Stomach (tissue), 8 donors: ENCODE measurements at regions not wholly inside any gene's neighbourhood (a gene's known extent, or its start where the extent isn't known, plus 50 kb on each side); places are given as distances from the start of the nearest gene placed in this dataset.

Experiments used
- DNase-seq, 2 donors: peaks; one replicate each; pipeline versions ENCODE4 v3.0.0 to v3.0.0-alpha.2; 2013 to 2019
- H3K27ac ChIP-seq, 5 donors: fragments of 200-600 bp in 4 of 5; sonication (generic) in 4 of 5; one replicate each; pipeline ENCODE4 v1.5.1; 2013 to 2019; ENCODE audit warnings: mild to moderate bottlenecking in 1 of 5, moderate library complexity in 1 of 5
- H3K27me3 ChIP-seq, 3 donors: fragments of 200-600 bp; sonication (generic); one replicate each; pipeline ENCODE4 v1.5.1; 2017 to 2019; ENCODE audit warnings: mixed run types in 1 of 3
- H3K36me3 ChIP-seq, 4 donors: fragments of 200-600 bp; sonication (generic); 1 replicate in 3 of 4; 2 replicates in 1 of 4; pipeline ENCODE4 v1.5.1; 2016 to 2019
- H3K4me1 ChIP-seq, 4 donors: fragments of 200-600 bp; sonication (generic); one replicate each; pipeline ENCODE4 v1.5.1; 2016 to 2019
- H3K4me3 ChIP-seq, 4 donors: fragments of 200-600 bp; sonication (generic) in 3 of 4; one replicate each; pipeline ENCODE4 v1.5.1; 2016 to 2019; ENCODE audit warnings: mild to moderate bottlenecking in 1 of 4
- H3K9me3 ChIP-seq, 4 donors: fragments of 200-600 bp; sonication (generic); one replicate each; pipeline ENCODE4 v1.5.1; 2016 to 2019
- EP300 ChIP-seq: sonication (generic); formaldehyde crosslinking; IDR thresholded peaks from one replicate; pipeline ENCODE4 v1.6.1; 2017; ENCODE audit warnings: antibody characterized with exemption
- POLR2A ChIP-seq, 4 donors: fragments of 450-650 bp; IDR thresholded peaks; one replicate each; pipeline ENCODE4 v1.6.1; 2016; ENCODE audit warnings: antibody characterized with exemption in 4 of 4, control low read depth in 2 of 4, mild to moderate bottlenecking in 1 of 4, moderate library complexity in 1 of 4
- POLR2AphosphoS5 ChIP-seq, 3 donors: sonication (generic); formaldehyde crosslinking; IDR thresholded peaks; one replicate each; pipeline ENCODE4 v1.6.1; 2016; ENCODE audit warnings: antibody characterized with exemption in 3 of 3
- whole genome bisulfite sequencing, 5 donors: extraction: QIAGEN DNeasy Blood & Tissue Kit in 3 of 5; methylation state at CpG; one replicate each; pipeline versions ENCODE4 v1.1.5 to v1.1.7; 2013 to 2018; 5-methylcytosine and 5-hydroxymethylcytosine counted together
- intact Hi-C: fragments of 100-400 bp; cut with DNase I; formaldehyde crosslinking; loops from one replicate; pipeline ENCODE4 v1.15.1; 2023; ENCODE audit warnings: low total_unique reads
- TF ChIP-seq, protein P1 (sequence below), 7 experiments: fragments of 450-650 bp in 4 of 7; fragments of 200-600 bp in 3 of 7; sonication (generic) in 3 of 7; IDR thresholded peaks; one replicate each; pipeline ENCODE4 v1.5.1; 2016 to 2019; ENCODE audit warnings: antibody characterized with exemption in 7 of 7, control low read depth in 2 of 7, mild to moderate bottlenecking in 1 of 7
- donor health status: healthy with polysubstance abuse.
- donor health status: Bipolar disorder and iron deficiency.
- donor health status: healthy.

DNA sequence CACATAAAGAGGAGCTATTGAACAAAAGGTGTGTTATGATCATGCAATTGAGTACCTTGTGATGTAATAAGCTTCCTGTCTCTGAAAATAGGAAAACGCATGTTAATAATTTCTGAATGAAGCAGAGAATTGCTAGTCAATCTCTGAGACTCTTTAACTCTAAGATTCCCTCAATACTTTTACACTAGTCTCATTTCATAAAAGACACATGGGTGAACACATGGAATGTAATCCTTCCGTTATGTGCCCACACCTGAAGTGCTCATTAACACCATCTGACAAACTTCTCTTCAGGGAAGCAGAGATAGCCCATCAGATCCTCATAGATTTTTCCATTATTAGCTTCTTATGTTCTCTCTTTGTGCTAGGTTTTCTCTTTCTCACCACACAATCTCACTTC is 182.4 kb downstream of the TLR4 start:
- Histone ChIP-seq H3K9me3 (no peaks in the 10 kb centered on the region), H3K27me3 (no peaks in the 10 kb centered on the region), H3K36me3 (no peaks in the 10 kb centered on the region), H3K4me3 (no peak overlapping the region), H3K27ac (no peak overlapping the region), H3K4me1 (no peaks in the 10 kb centered on the region)
- no peak for DNase-seq
- intact Hi-C loops = no loop called here
- WGBS, 5 donors = 76 to 87% (median 86%) methylated on average over 2 of the region's 2 CpGs
- TF ChIP-seq EP300 = no peak
- TF ChIP-seq, protein P1, sequence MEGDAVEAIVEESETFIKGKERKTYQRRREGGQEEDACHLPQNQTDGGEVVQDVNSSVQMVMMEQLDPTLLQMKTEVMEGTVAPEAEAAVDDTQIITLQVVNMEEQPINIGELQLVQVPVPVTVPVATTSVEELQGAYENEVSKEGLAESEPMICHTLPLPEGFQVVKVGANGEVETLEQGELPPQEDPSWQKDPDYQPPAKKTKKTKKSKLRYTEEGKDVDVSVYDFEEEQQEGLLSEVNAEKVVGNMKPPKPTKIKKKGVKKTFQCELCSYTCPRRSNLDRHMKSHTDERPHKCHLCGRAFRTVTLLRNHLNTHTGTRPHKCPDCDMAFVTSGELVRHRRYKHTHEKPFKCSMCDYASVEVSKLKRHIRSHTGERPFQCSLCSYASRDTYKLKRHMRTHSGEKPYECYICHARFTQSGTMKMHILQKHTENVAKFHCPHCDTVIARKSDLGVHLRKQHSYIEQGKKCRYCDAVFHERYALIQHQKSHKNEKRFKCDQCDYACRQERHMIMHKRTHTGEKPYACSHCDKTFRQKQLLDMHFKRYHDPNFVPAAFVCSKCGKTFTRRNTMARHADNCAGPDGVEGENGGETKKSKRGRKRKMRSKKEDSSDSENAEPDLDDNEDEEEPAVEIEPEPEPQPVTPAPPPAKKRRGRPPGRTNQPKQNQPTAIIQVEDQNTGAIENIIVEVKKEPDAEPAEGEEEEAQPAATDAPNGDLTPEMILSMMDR (IDR thresholded peaks at IDR 0.05) = no peak
- TF ChIP-seq POLR2A (IDR thresholded peaks at IDR 0.05) = no peak
- TF ChIP-seq POLR2AphosphoS5 (IDR thresholded peaks at IDR 0.05) = no peak

DNA sequence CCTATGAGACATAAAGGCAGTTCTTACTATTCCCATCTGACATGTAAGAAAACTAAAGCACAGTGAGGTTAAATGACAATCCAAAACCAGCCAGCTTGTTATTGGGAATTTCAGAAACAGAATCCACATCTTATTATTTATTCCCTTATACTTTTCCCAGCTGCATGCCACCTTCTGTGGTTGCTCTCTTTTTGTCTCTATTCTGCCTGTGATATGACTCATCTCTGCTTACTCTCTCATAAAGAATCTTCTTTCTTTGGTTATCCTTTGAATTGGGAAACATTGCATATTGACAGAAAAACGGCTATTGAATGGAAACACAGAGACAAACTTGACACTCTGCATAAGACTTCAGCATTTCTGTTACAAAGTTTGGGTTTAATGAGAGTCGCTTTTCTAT is 183.2 kb downstream of the TLR4 start:
- DNase-seq = no peak
- 72 to 79% (median 78%) methylated on average over 2 of the region's 2 CpGs for WGBS, 5 donors
- Histone ChIP-seq H3K4me3 (no peak overlapping the region), H3K27me3 (no peaks in the 10 kb centered on the region), H3K9me3 (no peaks in the 10 kb centered on the region), H3K36me3 (no peaks in the 10 kb centered on the region), H3K4me1 (no peaks in the 10 kb centered on the region), H3K27ac (no peak overlapping the region)
- TF ChIP-seq POLR2A (IDR thresholded peaks at IDR 0.05) = no peak
- no peak for TF ChIP-seq EP300
- TF ChIP-seq POLR2AphosphoS5 (IDR thresholded peaks at IDR 0.05) = no peak
- TF ChIP-seq, protein P1 (IDR thresholded peaks at IDR 0.05) = no peak
- intact Hi-C loops = no loop called here

DNA sequence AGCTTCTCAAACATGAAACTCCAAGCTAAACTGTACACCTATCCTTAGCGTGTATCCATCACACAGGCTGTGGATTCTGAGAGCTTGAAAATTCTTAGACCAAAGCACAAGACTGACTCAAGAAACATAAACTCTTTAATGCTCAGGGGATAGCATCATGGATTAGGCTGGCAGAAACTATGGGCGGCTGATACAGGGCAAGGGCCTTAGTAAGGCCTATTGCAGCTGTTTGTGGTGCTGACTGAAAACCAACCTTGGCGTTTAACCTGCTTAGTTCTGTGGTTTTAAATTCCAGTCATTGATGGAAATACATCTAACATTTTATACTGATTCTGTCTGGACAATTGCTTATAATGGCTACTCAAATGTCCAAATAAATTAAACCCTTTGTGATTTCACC is 183.7 kb downstream of the TLR4 start:
- 73 to 89% (median 87%) methylated on average over 3 of the region's 3 CpGs for WGBS, 5 donors
- TF ChIP-seq, protein P1 (IDR thresholded peaks at IDR 0.05) = no peak
- no peak for TF ChIP-seq EP300
- no peak for TF ChIP-seq POLR2A (IDR thresholded peaks at IDR 0.05)
- no peak for TF ChIP-seq POLR2AphosphoS5 (IDR thresholded peaks at IDR 0.05)
- DNase-seq = no peak
- H3K36me3 ChIP-seq = no peaks in the 10 kb centered on the region
- no peaks in the 10 kb centered on the region for H3K9me3 ChIP-seq
- intact Hi-C loops = no loop called here
- no peak overlapping the region for H3K27ac ChIP-seq
- H3K4me3 ChIP-seq = no peak overlapping the region
- no peaks in the 10 kb centered on the region for H3K4me1 ChIP-seq
- no peaks in the 10 kb centered on the region for H3K27me3 ChIP-seq

DNA sequence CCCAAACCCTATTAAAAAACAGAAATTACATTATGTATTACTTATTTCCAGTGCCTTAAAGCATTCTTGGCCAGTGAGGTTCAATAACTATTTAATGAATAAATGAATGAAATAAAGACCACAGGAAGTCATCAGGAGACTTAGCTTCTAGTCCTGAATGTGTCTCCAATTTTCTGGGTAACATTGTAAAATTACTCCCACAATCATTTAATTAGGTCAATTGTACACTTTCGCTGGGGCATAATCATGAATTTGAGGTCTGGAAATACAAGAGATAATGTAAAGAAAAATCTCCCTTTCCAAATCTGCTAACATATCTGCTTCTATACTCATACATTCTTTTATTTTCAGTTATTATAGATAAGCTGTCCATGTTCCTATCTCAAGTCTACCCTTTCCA is 199.2 kb downstream of the TLR4 start:
- Histone ChIP-seq H3K9me3 (no peaks in the 10 kb centered on the region), H3K4me1 (no peaks in the 10 kb centered on the region), H3K27me3 (no peaks in the 10 kb centered on the region), H3K27ac (no peak overlapping the region), H3K4me3 (no peak overlapping the region), H3K36me3 (no peaks in the 10 kb centered on the region)
- intact Hi-C loops = no loop called here
- TF ChIP-seq POLR2A (IDR thresholded peaks at IDR 0.05) (no peak), EP300 (no peak), POLR2AphosphoS5 (IDR thresholded peaks at IDR 0.05) (no peak)
- TF ChIP-seq, protein P1 (IDR thresholded peaks at IDR 0.05) = no peak
- 85 to 96% (median 93%) methylated on average over 1 of the region's 1 CpG for WGBS, 5 donors
- no peak for DNase-seq
